Bone marrow (tissue), 2 donors: ENCODE measurements at regions not wholly inside any gene's neighbourhood (a gene's known extent, or its start where the extent isn't known, plus 50 kb on each side); places are given as distances from the start of the nearest gene placed in this dataset.

Experiments used
- DNase-seq, 2 donors: peaks; one replicate each; lab custom pipeline; 2025; lab: John Stamatoyannopoulos, UW

GRCh38 chr15:95910643-95911212, 419.8 kb upstream of the NR2F2 start:
- DNase-seq = no peak

GRCh38 chr15:95911570-95912279, 418.8 kb upstream of the NR2F2 start:
- DNase-seq = no peak

- DNase-seq = no peak
Measured at GRCh38 chr15:95912280-95912625, 418.2 kb upstream of the NR2F2 start.

- no peak for DNase-seq
Measured at GRCh38 chr15:95912728-95913127, 417.8 kb upstream of the NR2F2 start.

- no peak for DNase-seq
Measured at GRCh38 chr15:95916568-95916967, 413.9 kb upstream of the NR2F2 start.

GRCh38 chr15:95918525-95918924, 412.0 kb upstream of the NR2F2 start:
- no peak for DNase-seq

- no peak for DNase-seq
Measured at GRCh38 chr15:95919460-95919859, 411.0 kb upstream of the NR2F2 start.

GRCh38 chr15:95921404-95921803, 409.1 kb upstream of the NR2F2 start:
- no peak for DNase-seq

- DNase-seq = no peak
Measured at GRCh38 chr15:95922431-95922830, 408.1 kb upstream of the NR2F2 start.

GRCh38 chr15:95923792-95924191, 406.7 kb upstream of the NR2F2 start:
- no peak for DNase-seq

GRCh38 chr15:95928822-95929221, 401.7 kb upstream of the NR2F2 start:
- DNase-seq = no peak

- no peak for DNase-seq
Measured at GRCh38 chr15:95929232-95929846, 401.2 kb upstream of the NR2F2 start.

GRCh38 chr15:95930659-95931375, 399.7 kb upstream of the NR2F2 start:
- DNase-seq = no peak

- no peak for DNase-seq
Measured at GRCh38 chr15:95931619-95932018, 398.9 kb upstream of the NR2F2 start.

GRCh38 chr15:95932141-95932540, 398.4 kb upstream of the NR2F2 start:
- DNase-seq = no peak

GRCh38 chr15:95932676-95933075, 397.8 kb upstream of the NR2F2 start:
- no peak for DNase-seq

GRCh38 chr15:95935852-95936251, 394.6 kb upstream of the NR2F2 start:
- no peak for DNase-seq

GRCh38 chr15:95937128-95937528, 393.4 kb upstream of the NR2F2 start:
- no peak for DNase-seq

GRCh38 chr15:95940431-95940985, 390.0 kb upstream of the NR2F2 start:
- DNase-seq = no peak

- no peak for DNase-seq
Measured at GRCh38 chr15:95944193-95944592, 386.3 kb upstream of the NR2F2 start.

- no peak for DNase-seq
Measured at GRCh38 chr15:95944661-95945255, 385.7 kb upstream of the NR2F2 start.

GRCh38 chr15:95946241-95946640, 384.3 kb upstream of the NR2F2 start:
- no peak for DNase-seq
